HEK293 (cell line): ENCODE measurements at regions not wholly inside any gene's neighbourhood (a gene's known extent, or its start where the extent isn't known, plus 50 kb on each side); places are given as distances from the start of the nearest gene placed in this dataset.

Experiments
- CTCF ChIP-seq: fragments of 450-650 bp; formaldehyde crosslinking; IDR thresholded peaks from 2 replicates; pipeline ENCODE4 v1.5.1; 2016; ENCODE audit warnings: missing biosample characterization, missing genetic modification characterization
- MYNN ChIP-seq: fragments of 450-650 bp; formaldehyde crosslinking; IDR thresholded peaks from 2 replicates; pipeline ENCODE4 v1.5.1; 2016; ENCODE audit warnings: missing biosample characterization, missing genetic modification characterization, borderline replicate concordance
- OVOL3 ChIP-seq: fragments of 450-650 bp; formaldehyde crosslinking; IDR thresholded peaks from 2 replicates; pipeline ENCODE4 v1.5.1; 2016; ENCODE audit warnings: missing biosample characterization, missing genetic modification characterization
- ZBTB21 ChIP-seq: fragments of 450-650 bp; formaldehyde crosslinking; IDR thresholded peaks from 2 replicates; pipeline ENCODE4 v1.5.1; 2017; ENCODE audit warnings: missing biosample characterization, missing genetic modification characterization
- ZNF292 ChIP-seq: fragments of 450-650 bp; formaldehyde crosslinking; IDR thresholded peaks from 2 replicates; pipeline ENCODE4 v1.5.1; 2016; ENCODE audit warnings: low read depth, missing biosample characterization, missing genetic modification characterization, borderline replicate concordance
- ZNF501 ChIP-seq: fragments of 450-650 bp; formaldehyde crosslinking; IDR thresholded peaks from 2 replicates; pipeline ENCODE4 v1.5.1; 2016; ENCODE audit warnings: missing biosample characterization, missing genetic modification characterization
- ZNF768 ChIP-seq: fragments of 450-650 bp; formaldehyde crosslinking; IDR thresholded peaks from 2 replicates; pipeline ENCODE4 v1.5.1; 2018; ENCODE audit warnings: missing biosample characterization, mild to moderate bottlenecking, missing genetic modification characterization
- ZSCAN5A ChIP-seq: fragments of 450-650 bp; formaldehyde crosslinking; IDR thresholded peaks from 2 replicates; pipeline ENCODE4 v1.5.1; 2016; ENCODE audit warnings: missing biosample characterization, missing genetic modification characterization

GRCh38 chr2:88834866-88835265 is 143.4 kb downstream of the RPIA start:
- no peak for TF ChIP-seq MYNN
- TF ChIP-seq ZSCAN5A (tag by site-specific recombination) = no peak
- no peak for TF ChIP-seq ZNF501 (tag by site-specific recombination)
- TF ChIP-seq OVOL3 (tag by site-specific recombination) = no peak
- TF ChIP-seq CTCF (tag by site-specific recombination) = no peak
- no peak for TF ChIP-seq ZBTB21 (tag by site-specific recombination)
- no peak for TF ChIP-seq ZNF292 (tag by site-specific recombination)
- no peak for TF ChIP-seq ZNF768 (tag by site-specific recombination)
